ENCODE measurements at regions not wholly inside any gene's neighbourhood (a gene's known extent, or its start where the extent isn't known, plus 50 kb on each side); places are given as distances from the start of the nearest gene placed in this dataset.

GRCh38 chr1:75991497-75992114 is 59.4 kb upstream of the ASB17 start:
- no peak overlapping the region for H3K27ac Mint-ChIP-seq (ENCODE audit: unreplicated experiment)
- no peaks in the 10 kb centered on the region for H3K36me3 Mint-ChIP-seq (ENCODE audit: low read depth, unreplicated experiment)
- H3K4me1 Mint-ChIP-seq (ENCODE audit: unreplicated experiment) = no peaks in the 10 kb centered on the region
- peak; percentile 87 for TF ChIP-seq CTCF (IDR thresholded peaks at IDR 0.05; ENCODE audit: unreplicated experiment)
- DNase-seq (ENCODE audit: low spot score) = peak; percentile 83
- no peaks in the 10 kb centered on the region for H3K27me3 Mint-ChIP-seq (ENCODE audit: unreplicated experiment)
- no peaks in the 10 kb centered on the region for H3K9me3 Mint-ChIP-seq (ENCODE audit: unreplicated experiment)
- H3K4me3 Mint-ChIP-seq (ENCODE audit: unreplicated experiment) = no peak overlapping the region

GRCh38 chr1:75992312-75992711 is 60.1 kb upstream of the ASB17 start:
- H3K36me3 Mint-ChIP-seq (ENCODE audit: low read depth, unreplicated experiment) = no peaks in the 10 kb centered on the region
- no peaks in the 10 kb centered on the region for H3K9me3 Mint-ChIP-seq (ENCODE audit: unreplicated experiment)
- H3K4me1 Mint-ChIP-seq (ENCODE audit: unreplicated experiment) = no peaks in the 10 kb centered on the region

GRCh38 chr1:75993661-75994060 is 61.5 kb upstream of the ASB17 start:
- no peaks in the 10 kb centered on the region for H3K36me3 Mint-ChIP-seq (ENCODE audit: low read depth, unreplicated experiment)
- TF ChIP-seq CTCF (IDR thresholded peaks at IDR 0.05; ENCODE audit: unreplicated experiment) = no peak
- no peaks in the 10 kb centered on the region for H3K9me3 Mint-ChIP-seq (ENCODE audit: unreplicated experiment)
- no peak overlapping the region for H3K4me3 Mint-ChIP-seq (ENCODE audit: unreplicated experiment)
- H3K27me3 Mint-ChIP-seq (ENCODE audit: unreplicated experiment) = no peaks in the 10 kb centered on the region
- no peak for DNase-seq (ENCODE audit: low spot score)
- H3K27ac Mint-ChIP-seq (ENCODE audit: unreplicated experiment) = no peak overlapping the region
- no peaks in the 10 kb centered on the region for H3K4me1 Mint-ChIP-seq (ENCODE audit: unreplicated experiment)

More at GRCh38 chr1:75992312-75992711, 60.1 kb upstream of the ASB17 start:
- Mint-ChIP-seq H3K4me3 (ENCODE audit: unreplicated experiment) (no peak overlapping the region), H3K27me3 (ENCODE audit: unreplicated experiment) (no peaks in the 10 kb centered on the region), H3K27ac (ENCODE audit: unreplicated experiment) (no peak overlapping the region)
- no peak for DNase-seq (ENCODE audit: low spot score)
- TF ChIP-seq CTCF (IDR thresholded peaks at IDR 0.05; ENCODE audit: unreplicated experiment) = no peak

- Mint-ChIP-seq H3K27ac (ENCODE audit: unreplicated experiment) (no peak overlapping the region), H3K4me3 (ENCODE audit: unreplicated experiment) (no peak overlapping the region), H3K9me3 (ENCODE audit: unreplicated experiment) (no peaks in the 10 kb centered on the region), H3K36me3 (ENCODE audit: low read depth, unreplicated experiment) (no peaks in the 10 kb centered on the region), H3K4me1 (ENCODE audit: unreplicated experiment) (no peaks in the 10 kb centered on the region), H3K27me3 (ENCODE audit: unreplicated experiment) (no peaks in the 10 kb centered on the region)
- no peak for DNase-seq (ENCODE audit: low spot score)
- no peak for TF ChIP-seq CTCF (IDR thresholded peaks at IDR 0.05; ENCODE audit: unreplicated experiment)
These were observed 64.0 kb upstream of the ASB17 start for GRCh38 chr1:75996196-75996595.

- Mint-ChIP-seq H3K4me3 (ENCODE audit: unreplicated experiment) (no peak overlapping the region), H3K4me1 (ENCODE audit: unreplicated experiment) (no peaks in the 10 kb centered on the region), H3K27ac (ENCODE audit: unreplicated experiment) (no peak overlapping the region), H3K9me3 (ENCODE audit: unreplicated experiment) (no peaks in the 10 kb centered on the region), H3K36me3 (ENCODE audit: low read depth, unreplicated experiment) (no peaks in the 10 kb centered on the region), H3K27me3 (ENCODE audit: unreplicated experiment) (no peaks in the 10 kb centered on the region)
- TF ChIP-seq CTCF (IDR thresholded peaks at IDR 0.05; ENCODE audit: unreplicated experiment) = no peak
- DNase-seq (ENCODE audit: low spot score) = no peak
These were observed 66.8 kb upstream of the ASB17 start for GRCh38 chr1:75999034-75999433.
